ENCODE measurements at regions not wholly inside any gene's neighbourhood (a gene's known extent, or its start where the extent isn't known, plus 50 kb on each side); places are given as distances from the start of the nearest gene placed in this dataset.

GRCh38 chr21:17050646-17051045, 462.2 kb upstream of the CXADR start:
- no peak for TF ChIP-seq CTCF (IDR thresholded peaks at IDR 0.05; ENCODE audit: insufficient read depth, low read depth, low read length, missing control alignments)
- H3K4me3 ChIP-seq (ENCODE audit: low read depth, low read length): no peak overlapping the region

GRCh38 chr21:17051054-17051453, 461.8 kb upstream of the CXADR start:
- no peak overlapping the region for H3K4me3 ChIP-seq (ENCODE audit: low read depth, low read length)
- no peak for TF ChIP-seq CTCF (IDR thresholded peaks at IDR 0.05; ENCODE audit: insufficient read depth, low read depth, low read length, missing control alignments)
- DNase-seq (ENCODE audit: low read depth): no peak

More at GRCh38 chr21:17050646-17051045, 462.2 kb upstream of the CXADR start:
- DNase-seq (ENCODE audit: low read depth): no peak

GRCh38 chr21:17053321-17053720, 459.5 kb upstream of the CXADR start:
- no peak overlapping the region for H3K4me3 ChIP-seq (ENCODE audit: low read depth, low read length)
- no peak for DNase-seq (ENCODE audit: low read depth)
- no peak for TF ChIP-seq CTCF (IDR thresholded peaks at IDR 0.05; ENCODE audit: insufficient read depth, low read depth, low read length, missing control alignments)

GRCh38 chr21:17059936-17060335, 452.9 kb upstream of the CXADR start:
- TF ChIP-seq CTCF (IDR thresholded peaks at IDR 0.05; ENCODE audit: insufficient read depth, low read depth, low read length, missing control alignments): no peak

GRCh38 chr21:17066006-17066405, 446.8 kb upstream of the CXADR start:
- TF ChIP-seq CTCF (IDR thresholded peaks at IDR 0.05; ENCODE audit: insufficient read depth, low read depth, low read length, missing control alignments): no peak
- DNase-seq (ENCODE audit: low read depth): no peak
- H3K4me3 ChIP-seq (ENCODE audit: low read depth, low read length): no peak overlapping the region

More at GRCh38 chr21:17059936-17060335, 452.9 kb upstream of the CXADR start:
- DNase-seq (ENCODE audit: low read depth): no peak
- H3K4me3 ChIP-seq (ENCODE audit: low read depth, low read length): no peak overlapping the region

GRCh38 chr21:17071093-17071492, 441.8 kb upstream of the CXADR start:
- TF ChIP-seq CTCF (IDR thresholded peaks at IDR 0.05; ENCODE audit: insufficient read depth, low read depth, low read length, missing control alignments): no peak
- no peak for DNase-seq (ENCODE audit: low read depth)

GRCh38 chr21:17081193-17081592, 431.6 kb upstream of the CXADR start:
- no peak for DNase-seq (ENCODE audit: low read depth)
- no peak overlapping the region for H3K4me3 ChIP-seq (ENCODE audit: low read depth, low read length)
- TF ChIP-seq CTCF (IDR thresholded peaks at IDR 0.05; ENCODE audit: insufficient read depth, low read depth, low read length, missing control alignments): no peak

More at GRCh38 chr21:17071093-17071492, 441.8 kb upstream of the CXADR start:
- H3K4me3 ChIP-seq (ENCODE audit: low read depth, low read length): no peak overlapping the region
